Sigmoid colon (tissue), 4 donors: ENCODE measurements at regions not wholly inside any gene's neighbourhood (a gene's known extent, or its start where the extent isn't known, plus 50 kb on each side); places are given as distances from the start of the nearest gene placed in this dataset.
"Not testable (repeated sequence)": the region's sequence is repeated elsewhere in the genome, so short reads cannot be mapped to it uniquely, and the experiment has no call there.

ENCODE experiments used
- EP300 ChIP-seq, 4 donors: sonication (generic); formaldehyde crosslinking; IDR thresholded peaks; one replicate each; pipeline ENCODE4 v1.6.1; 2017; ENCODE audit warnings: antibody characterized with exemption in 4 of 4
- POLR2A ChIP-seq, 2 donors: fragments of 450-650 bp; IDR thresholded peaks; one replicate each; pipeline ENCODE4 v1.6.1; 2016; ENCODE audit warnings: antibody characterized with exemption in 2 of 2, mild to moderate bottlenecking in 2 of 2, moderate library complexity in 2 of 2
- TF ChIP-seq, protein P1 (sequence below), 4 experiments: fragments of 450-650 bp in 3 of 4; fragments of 200-600 bp in 1 of 4; IDR thresholded peaks; one replicate each; pipeline ENCODE4 v1.5.1; 2016 to 2019; ENCODE audit warnings: antibody characterized with exemption in 4 of 4, mild to moderate bottlenecking in 3 of 4, moderate library complexity in 2 of 4

DNA sequence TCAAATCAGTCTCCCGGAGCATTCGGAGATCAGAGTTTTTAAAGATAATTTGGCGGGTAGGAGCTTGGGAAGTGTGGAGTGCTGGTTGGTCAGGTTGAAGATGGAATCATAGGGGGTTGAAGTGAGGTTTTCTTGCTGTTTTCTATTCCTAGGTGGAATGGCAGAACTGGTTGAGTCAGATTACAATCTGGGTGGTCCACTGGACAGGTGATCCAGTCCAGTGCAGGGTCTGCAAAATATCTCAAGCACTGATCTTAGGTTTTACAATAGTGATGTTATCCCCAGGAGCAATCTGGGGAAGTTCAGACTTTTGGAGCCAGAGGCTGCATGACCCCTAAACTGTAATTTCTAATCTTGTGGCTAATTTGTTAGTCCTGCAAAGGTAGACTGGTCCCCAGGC, 416.4 kb upstream of the MAGEB16 start:
- TF ChIP-seq EP300, POLR2A (IDR thresholded peaks at IDR 0.05): not testable (repeated sequence)
- TF ChIP-seq, protein P1, sequence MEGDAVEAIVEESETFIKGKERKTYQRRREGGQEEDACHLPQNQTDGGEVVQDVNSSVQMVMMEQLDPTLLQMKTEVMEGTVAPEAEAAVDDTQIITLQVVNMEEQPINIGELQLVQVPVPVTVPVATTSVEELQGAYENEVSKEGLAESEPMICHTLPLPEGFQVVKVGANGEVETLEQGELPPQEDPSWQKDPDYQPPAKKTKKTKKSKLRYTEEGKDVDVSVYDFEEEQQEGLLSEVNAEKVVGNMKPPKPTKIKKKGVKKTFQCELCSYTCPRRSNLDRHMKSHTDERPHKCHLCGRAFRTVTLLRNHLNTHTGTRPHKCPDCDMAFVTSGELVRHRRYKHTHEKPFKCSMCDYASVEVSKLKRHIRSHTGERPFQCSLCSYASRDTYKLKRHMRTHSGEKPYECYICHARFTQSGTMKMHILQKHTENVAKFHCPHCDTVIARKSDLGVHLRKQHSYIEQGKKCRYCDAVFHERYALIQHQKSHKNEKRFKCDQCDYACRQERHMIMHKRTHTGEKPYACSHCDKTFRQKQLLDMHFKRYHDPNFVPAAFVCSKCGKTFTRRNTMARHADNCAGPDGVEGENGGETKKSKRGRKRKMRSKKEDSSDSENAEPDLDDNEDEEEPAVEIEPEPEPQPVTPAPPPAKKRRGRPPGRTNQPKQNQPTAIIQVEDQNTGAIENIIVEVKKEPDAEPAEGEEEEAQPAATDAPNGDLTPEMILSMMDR (IDR thresholded peaks at IDR 0.05): not testable (repeated sequence)
